A549 (cell line): ENCODE measurements at regions not wholly inside any gene's neighbourhood (a gene's known extent, or its start where the extent isn't known, plus 50 kb on each side); places are given as distances from the start of the nearest gene placed in this dataset.

Experiments used
- EP300 ChIP-seq, 2 experiments: fragments of >200 bp; sonication (Bioruptor Twin); formaldehyde crosslinking; IDR thresholded peaks; 2 replicates in 1 of 2; 3 replicates in 1 of 2; pipeline ENCODE4 v1.6.1; 2016 to 2017
- JUNB ChIP-seq: fragments of >200 bp; sonication (Bioruptor Twin); formaldehyde crosslinking; IDR thresholded peaks from 2 replicates; pipeline ENCODE4 v1.6.1; 2016
- MYC ChIP-seq: IDR thresholded peaks from 2 replicates; pipeline ENCODE4 v1.6.1; 2012; ENCODE audit warnings: mild to moderate bottlenecking, inconsistent platforms, low read length, improper control_type of control experiment, borderline replicate concordance
- TF ChIP-seq, protein P1 (sequence below): fragments of >200 bp; sonication (Bioruptor Twin); formaldehyde crosslinking; IDR thresholded peaks from 3 replicates; pipeline ENCODE4 v1.5.1; 2016

DNA sequence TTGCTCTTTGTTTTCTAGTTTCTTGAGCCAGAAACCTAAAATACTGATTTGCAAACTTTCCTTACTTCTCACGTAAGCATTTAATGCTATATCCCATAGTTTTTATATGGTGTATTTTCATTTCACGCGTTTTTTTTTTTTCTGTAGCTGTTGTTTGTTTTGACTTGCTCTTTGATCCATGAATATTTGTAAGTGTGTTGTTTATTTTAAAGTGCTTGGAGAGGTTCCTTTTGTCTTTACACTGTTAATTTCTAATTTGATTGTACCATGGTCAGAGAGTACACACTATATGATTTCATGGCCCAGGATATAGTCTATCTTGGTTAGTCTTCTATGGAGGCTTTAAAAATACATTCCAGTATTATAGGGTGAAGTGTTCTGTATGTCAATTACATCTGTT lies 84.8 kb upstream of the RNF217 start:
- TF ChIP-seq, protein P1, sequence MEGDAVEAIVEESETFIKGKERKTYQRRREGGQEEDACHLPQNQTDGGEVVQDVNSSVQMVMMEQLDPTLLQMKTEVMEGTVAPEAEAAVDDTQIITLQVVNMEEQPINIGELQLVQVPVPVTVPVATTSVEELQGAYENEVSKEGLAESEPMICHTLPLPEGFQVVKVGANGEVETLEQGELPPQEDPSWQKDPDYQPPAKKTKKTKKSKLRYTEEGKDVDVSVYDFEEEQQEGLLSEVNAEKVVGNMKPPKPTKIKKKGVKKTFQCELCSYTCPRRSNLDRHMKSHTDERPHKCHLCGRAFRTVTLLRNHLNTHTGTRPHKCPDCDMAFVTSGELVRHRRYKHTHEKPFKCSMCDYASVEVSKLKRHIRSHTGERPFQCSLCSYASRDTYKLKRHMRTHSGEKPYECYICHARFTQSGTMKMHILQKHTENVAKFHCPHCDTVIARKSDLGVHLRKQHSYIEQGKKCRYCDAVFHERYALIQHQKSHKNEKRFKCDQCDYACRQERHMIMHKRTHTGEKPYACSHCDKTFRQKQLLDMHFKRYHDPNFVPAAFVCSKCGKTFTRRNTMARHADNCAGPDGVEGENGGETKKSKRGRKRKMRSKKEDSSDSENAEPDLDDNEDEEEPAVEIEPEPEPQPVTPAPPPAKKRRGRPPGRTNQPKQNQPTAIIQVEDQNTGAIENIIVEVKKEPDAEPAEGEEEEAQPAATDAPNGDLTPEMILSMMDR = no peak
- TF ChIP-seq MYC (no peak), JUNB (no peak), EP300 (IDR thresholded peaks at IDR 0.05) (no peak)
